H1 (cell line): ENCODE measurements at regions not wholly inside any gene's neighbourhood (a gene's known extent, or its start where the extent isn't known, plus 50 kb on each side); places are given as distances from the start of the nearest gene placed in this dataset.

Experiments
- CTCF ChIA-PET: fragments of 300-600 bp; sonication (Branson Sonifier 250); formaldehyde crosslinking; loops from one replicate; lab custom pipeline; 2021; ENCODE audit not compliant: partially characterized antibody; lab: Charles Lee
- POLR2A ChIA-PET: fragments of 300-600 bp; sonication (Branson Sonifier 250); formaldehyde crosslinking; loops from one replicate; lab custom pipeline; 2021; ENCODE audit warnings: inconsistent platforms; ENCODE audit not compliant: partially characterized antibody; lab: Charles Lee
- DNase-seq, 2 experiments: peaks; one replicate each; pipeline versions ENCODE4 v3.0.0 to v3.0.0-alpha.2; 2010 to 2022; ENCODE audit warnings: low spot score in 2 of 2, low read depth in 1 of 2, mixed read lengths in 1 of 2
- FAIRE-seq: peaks from 2 replicates; lab custom pipeline; 2011; peaks lifted over from hg19 to GRCh38; lab: Jason Lieb, UNC
- H2AFZ ChIP-seq: 2 replicates; pipeline ENCODE4 v1.8.1; 2012; ENCODE audit warnings: low read length, inconsistent platforms
- H2AK5ac ChIP-seq: 2 replicates; pipeline ENCODE4 v1.6.1; 2013; ENCODE audit warnings: low read depth, low read length
- H2BK120ac ChIP-seq: replicated peaks from 2 replicates; pipeline ENCODE3; 2013; ENCODE audit warnings: low read depth, low read length, inconsistent platforms
- H2BK12ac ChIP-seq: 2 replicates; pipeline ENCODE4 v1.6.1; 2013; ENCODE audit warnings: low read depth, low read length
- H2BK15ac ChIP-seq: 2 replicates; pipeline ENCODE4 v1.6.1; 2013; ENCODE audit warnings: low read length
- H2BK20ac ChIP-seq: 2 replicates; pipeline ENCODE4 v1.6.1; 2013; ENCODE audit warnings: low read length
- H2BK5ac ChIP-seq: 2 replicates; pipeline ENCODE4 v1.6.1; 2013; ENCODE audit warnings: low read depth, low read length
- H3K14ac ChIP-seq: 2 replicates; pipeline ENCODE4 v1.6.1; 2013; ENCODE audit warnings: inconsistent platforms; ENCODE audit not compliant: insufficient read length
- H3K18ac ChIP-seq: 2 replicates; pipeline ENCODE4 v1.6.1; 2013; ENCODE audit warnings: low read length; ENCODE audit errors: extremely low read depth
- H3K23ac ChIP-seq: 2 replicates; pipeline ENCODE4 v1.6.1; 2013; ENCODE audit warnings: inconsistent platforms; ENCODE audit not compliant: insufficient read length
- H3K23me2 ChIP-seq: 2 replicates; pipeline ENCODE4 v1.6.1; 2013; ENCODE audit warnings: low read depth, low read length
- H3K27ac ChIP-seq: 2 replicates; pipeline ENCODE4 v1.6.1; 2011; ENCODE audit warnings: low read depth, low read length, inconsistent platforms
- H3K27me3 ChIP-seq, 4 experiments: replicated peaks in 1 of 4; 1 replicate in 1 of 4; 2 replicates in 3 of 4; pipeline versions ENCODE4 v1.6.1 to v1.8.1; 2011 to 2013; ENCODE audit warnings: low read length in 3 of 4, mild to moderate bottlenecking in 3 of 4, inconsistent platforms in 2 of 4, mixed read lengths in 2 of 4, moderate library complexity in 1 of 4; ENCODE audit not compliant: control insufficient read depth in 3 of 4, insufficient read depth in 3 of 4; ENCODE audit errors: extremely low read depth in 1 of 4
- H3K36me3 ChIP-seq, 4 experiments: 2 replicates each; pipeline versions ENCODE4 v1.6.1 to v1.8.1; 2011 to 2013; ENCODE audit warnings: mild to moderate bottlenecking in 4 of 4, low read length in 3 of 4, moderate library complexity in 2 of 4, control low read depth in 1 of 4, inconsistent platforms in 1 of 4; ENCODE audit not compliant: insufficient read depth in 4 of 4, control insufficient read depth in 2 of 4
- H3K4ac ChIP-seq: replicated peaks from 2 replicates; pipeline ENCODE3; 2013; ENCODE audit warnings: low read length, low read depth, mixed read lengths, inconsistent platforms; ENCODE audit not compliant: insufficient read length
- H3K4me1 ChIP-seq, 4 experiments: replicated peaks in 1 of 4; 1 replicate in 1 of 4; 2 replicates in 3 of 4; pipeline versions ENCODE4 v1.6.1 to v1.8.1; 2011 to 2013; ENCODE audit warnings: low read length in 3 of 4, inconsistent platforms in 2 of 4, mixed read lengths in 1 of 4; ENCODE audit not compliant: insufficient read depth in 4 of 4, control insufficient read depth in 3 of 4
- H3K4me2 ChIP-seq, 2 experiments: 2 replicates each; pipeline versions ENCODE4 v1.6.1 to v1.8.1; 2011 to 2013; ENCODE audit warnings: low read depth in 2 of 2, low read length in 2 of 2, control low read depth in 1 of 2, inconsistent platforms in 1 of 2, mild to moderate bottlenecking in 1 of 2; ENCODE audit not compliant: insufficient read depth in 1 of 2
- H3K4me3 ChIP-seq, 4 experiments: fragments of 200-600, 300-600 bp in 1 of 4; sonication (generic), shearing (Covaris generic), sonication (Bioruptor Twin) in 1 of 4; 2 replicates each; pipeline versions ENCODE4 v1.5.1 to v1.8.1; 2011 to 2016; ENCODE audit warnings: low read length in 4 of 4, low read depth in 3 of 4, control low read depth in 2 of 4, inconsistent platforms in 2 of 4, mild to moderate bottlenecking in 2 of 4, mixed read lengths in 1 of 4, moderate library complexity in 1 of 4; ENCODE audit not compliant: insufficient read depth in 2 of 4; ENCODE audit errors: extremely low read depth in 1 of 4
- H3K56ac ChIP-seq: replicated peaks from 2 replicates; pipeline ENCODE3; 2013; ENCODE audit warnings: low read depth, mild to moderate bottlenecking, mixed read lengths, low read length, inconsistent platforms; ENCODE audit not compliant: insufficient read length
- H3K79me1 ChIP-seq: 2 replicates; pipeline ENCODE4 v1.6.1; 2013; ENCODE audit warnings: low read depth, low read length, control low read depth
- H3K79me2 ChIP-seq, 2 experiments: 2 replicates each; pipeline versions ENCODE4 v1.6.1 to v1.8.1; 2012 to 2013; ENCODE audit warnings: low read length in 2 of 2, mild to moderate bottlenecking in 2 of 2, inconsistent platforms in 1 of 2; ENCODE audit not compliant: insufficient read depth in 2 of 2, control insufficient read depth in 1 of 2
- H3K9ac ChIP-seq, 4 experiments: replicated peaks in 1 of 4; 1 replicate in 1 of 4; 2 replicates in 3 of 4; pipeline versions ENCODE4 v1.6.1 to v1.8.1; 2011 to 2013; ENCODE audit warnings: low read depth in 3 of 4, low read length in 3 of 4, control low read depth in 2 of 4, mild to moderate bottlenecking in 2 of 4, moderate library complexity in 2 of 4, inconsistent platforms in 1 of 4; ENCODE audit errors: extremely low read depth in 1 of 4
- H3K9me3 ChIP-seq, 2 experiments: 2 replicates each; pipeline versions ENCODE4 v1.6.1 to v1.8.1; 2012 to 2013; ENCODE audit warnings: mild to moderate bottlenecking in 2 of 2, moderate library complexity in 2 of 2, control low read depth in 1 of 2, inconsistent platforms in 1 of 2, low read depth in 1 of 2, low read length in 1 of 2, mixed read lengths in 1 of 2; ENCODE audit not compliant: insufficient read depth in 2 of 2
- H4K20me1 ChIP-seq, 2 experiments: replicated peaks in 1 of 2; 2 replicates each; pipeline versions ENCODE3 to v1.8.1; 2011 to 2013; ENCODE audit warnings: inconsistent platforms in 2 of 2, low read length in 2 of 2, mild to moderate bottlenecking in 1 of 2; ENCODE audit not compliant: insufficient read depth in 2 of 2, control insufficient read depth in 1 of 2
- H4K5ac ChIP-seq: 2 replicates; pipeline ENCODE4 v1.6.1; 2013; ENCODE audit warnings: low read length, low read depth, mixed read lengths, inconsistent platforms; ENCODE audit not compliant: insufficient read length
- H4K8ac ChIP-seq: 2 replicates; pipeline ENCODE4 v1.8.0; 2013; ENCODE audit warnings: mild to moderate bottlenecking, moderate library complexity, low read length, inconsistent platforms; ENCODE audit not compliant: insufficient read depth; ENCODE audit errors: extremely low read depth
- H4K91ac ChIP-seq: replicated peaks from 2 replicates; pipeline ENCODE3; 2013; ENCODE audit warnings: low read length, mixed read lengths, inconsistent platforms; ENCODE audit not compliant: insufficient read length
- ATF2 ChIP-seq: IDR thresholded peaks from 2 replicates; pipeline ENCODE4 v1.6.1; 2012; ENCODE audit warnings: low read length, inconsistent platforms
- CBX8 ChIP-seq: fragments of 300-800, 300-1000 bp; sonication (generic); IDR thresholded peaks from 2 replicates; pipeline ENCODE4 v1.7.1; 2016; ENCODE audit warnings: low read depth, low read length, borderline replicate concordance
- JUND ChIP-seq: IDR thresholded peaks from 2 replicates; pipeline ENCODE4 v1.6.1; 2011; ENCODE audit warnings: mild to moderate bottlenecking, improper control_type of control experiment, low read length
- MAX ChIP-seq: IDR thresholded peaks from 2 replicates; pipeline ENCODE4 v1.6.1; 2012; ENCODE audit warnings: inconsistent platforms
- NRF1 ChIP-seq: IDR thresholded peaks from 2 replicates; pipeline ENCODE4 v1.6.1; 2011; ENCODE audit warnings: mild to moderate bottlenecking, low read depth, low read length, improper control_type of control experiment
- PHF8 ChIP-seq: fragments of 200-600 bp; sonication (generic); conservative IDR thresholded peaks from 2 replicates; pipeline ENCODE4 v1.7.1; 2012; ENCODE audit warnings: low read depth, mild to moderate bottlenecking, inconsistent platforms, low read length, moderate library complexity
- POLR2A ChIP-seq, 2 experiments: IDR thresholded peaks; 1 replicate in 1 of 2; 2 replicates in 1 of 2; pipeline ENCODE4 v1.6.1; 2011; ENCODE audit warnings: low read depth in 2 of 2, low read length in 2 of 2, mild to moderate bottlenecking in 2 of 2; ENCODE audit errors: control extremely low read depth in 1 of 2
- POU5F1 ChIP-seq: IDR thresholded peaks from 2 replicates; pipeline ENCODE4 v1.6.1; 2011; ENCODE audit warnings: low read depth, mild to moderate bottlenecking, low read length, moderate library complexity
- RBBP5 ChIP-seq: IDR thresholded peaks from 2 replicates; pipeline ENCODE4 v1.7.1; 2012; ENCODE audit warnings: low read depth, mild to moderate bottlenecking, inconsistent platforms, low read length, moderate library complexity, borderline replicate concordance
- RFX5 ChIP-seq: IDR thresholded peaks from 2 replicates; pipeline ENCODE4 v1.6.1; 2011; ENCODE audit warnings: low read depth, low read length, improper control_type of control experiment, borderline replicate concordance
- SP2 ChIP-seq: IDR thresholded peaks from 2 replicates; pipeline ENCODE4 v1.6.1; 2012; ENCODE audit warnings: mild to moderate bottlenecking, low read length, inconsistent platforms
- TCF12 ChIP-seq: IDR thresholded peaks from 2 replicates; pipeline ENCODE4 v1.6.1; 2011; ENCODE audit warnings: low read depth, mild to moderate bottlenecking, low read length
- YY1 ChIP-seq: IDR thresholded peaks from 2 replicates; pipeline ENCODE4 v1.6.1; 2011; ENCODE audit warnings: low read depth, mild to moderate bottlenecking, low read length
- WGBS, 2 experiments: shearing (Covaris generic) in 1 of 2; methylation state at CpG; one replicate each; pipeline versions ENCODE4 v1.1.6 to v1.1.7; 2013 to 2015; ENCODE audit warnings: low lambda C conversion rate in 2 of 2, mixed read lengths in 2 of 2, inconsistent platforms in 1 of 2, low coverage in 1 of 2, missing lambda C conversion rate in 1 of 2; ENCODE audit not compliant: insufficient replicate concordance in 2 of 2, insufficient coverage in 1 of 2, insufficient read length in 1 of 2; ENCODE audit errors: extremely low coverage in 1 of 2, missing lambda C conversion rate in 1 of 2; 5-methylcytosine and 5-hydroxymethylcytosine counted together

GRCh38 chr5:158117467-158118160, 258.7 kb upstream of the CLINT1 start:
- H3K79me2 ChIP-seq, result no peaks in the 10 kb centered on the region
- no peak overlapping the region for H3K4me2 ChIP-seq
- FAIRE-seq (no peak), DNase-seq (no peak)
- peaks cover 0 to 1% (median 0%) of the 10 kb centered on the region in 4 experiments; a peak in 1 of 7 replicates for H3K27me3 ChIP-seq
- no peak overlapping the region for H3K56ac ChIP-seq
- H3K23me2 ChIP-seq, result no peaks in the 10 kb centered on the region
- no peaks in the 10 kb centered on the region for H4K20me1 ChIP-seq
- H2AK5ac ChIP-seq, result no peak overlapping the region
- H3K9me3 ChIP-seq, result no peaks in the 10 kb centered on the region
- H4K8ac ChIP-seq, result no peak overlapping the region
- H3K18ac ChIP-seq, result no peak overlapping the region
- H4K5ac ChIP-seq, result no peak overlapping the region
- no peak overlapping the region for H3K9ac ChIP-seq
- no peak overlapping the region for H3K4me3 ChIP-seq
- no peaks in the 10 kb centered on the region for H3K79me1 ChIP-seq
- H2BK5ac ChIP-seq, result no peak overlapping the region
- H2AFZ ChIP-seq, result no peak overlapping the region
- no peak overlapping the region for H2BK120ac ChIP-seq
- H4K91ac ChIP-seq, result no peak overlapping the region
- no peak overlapping the region for H2BK12ac ChIP-seq
- no peak overlapping the region for H3K27ac ChIP-seq
- ChIA-PET POLR2A (no interaction called here), CTCF (interaction anchor here (0.6 to 1.6 kb wide), 2 partner anchors 42 to 55 kb away, joined by 3 to 5 read pairs; no protein-coding TSS in a partner anchor)
- no peaks in the 10 kb centered on the region for H3K36me3 ChIP-seq
- H3K23ac ChIP-seq, result no peak overlapping the region
- 92% methylated on average over 6 of the region's 6 CpGs; no CpG with 5 or more reads in 1 of the 2 experiments for WGBS, 2 experiments
- no peak overlapping the region for H3K4ac ChIP-seq
- no peak overlapping the region for H3K14ac ChIP-seq
- no peak overlapping the region for H2BK20ac ChIP-seq
- no peaks in the 10 kb centered on the region for H3K4me1 ChIP-seq
- no peak overlapping the region for H2BK15ac ChIP-seq
- TF ChIP-seq ATF2 (no peak), TCF12 (no peak), MAX (no peak), RBBP5 (no peak), SP2 (no peak), POU5F1 (no peak), CBX8 (no peak), YY1 (no peak), JUND (no peak), POLR2A (IDR thresholded peaks at IDR 0.05; ENCODE audit: control extremely low read depth in 1 of 2, low read depth in 2 of 2, low read length in 2 of 2) (no peak), RFX5 (no peak), PHF8 (no peak), NRF1 (no peak)
